HEK293 (cell line): ENCODE measurements at regions not wholly inside any gene's neighbourhood (a gene's known extent, or its start where the extent isn't known, plus 50 kb on each side); places are given as distances from the start of the nearest gene placed in this dataset.

Experiments
- CTCF ChIA-PET: fragments of 350-600 bp; formaldehyde crosslinking; extraction: SDS; loops from one replicate; lab custom pipeline; 2021; ENCODE audit warnings: antibody characterized with exemption; lab: Yijun Ruan, JAX
- POLR2A ChIA-PET: fragments of 300-600 bp; formaldehyde crosslinking; extraction: SDS; loops from one replicate; lab custom pipeline; 2020; ENCODE audit warnings: antibody characterized with exemption, inconsistent platforms; lab: Yijun Ruan, JAX
- H3K27ac ChIP-seq: fragments of 200-500 bp; sonication (Bioruptor generic); 2 replicates; pipeline ENCODE4 v1.5.1; 2014; ENCODE audit warnings: low read depth, low read length, control low read depth, inconsistent platforms; ENCODE audit errors: extremely low read depth
- H3K36me3 ChIP-seq, 2 experiments: fragments of 200-500 bp in 1 of 2; sonication (Bioruptor generic) in 1 of 2; 1 replicate in 1 of 2; 2 replicates in 1 of 2; pipeline ENCODE4 v1.5.1; 2014 to 2017; ENCODE audit warnings: inconsistent platforms in 2 of 2, low read length in 2 of 2; ENCODE audit not compliant: control insufficient read depth in 2 of 2, insufficient read depth in 1 of 2
- H3K4me1 ChIP-seq: fragments of 200-500 bp; sonication (Bioruptor generic); 2 replicates; pipeline ENCODE4 v1.5.1; 2014; ENCODE audit warnings: mild to moderate bottlenecking, low read length, inconsistent platforms; ENCODE audit not compliant: control insufficient read depth, insufficient read depth
- H3K4me3 ChIP-seq: 2 replicates; pipeline ENCODE4 v1.5.1; 2011; ENCODE audit warnings: low read depth, mild to moderate bottlenecking, control low read depth, low read length, moderate library complexity
- H3K9me3 ChIP-seq: fragments of 200-500 bp; sonication (Bioruptor generic); 2 replicates; pipeline ENCODE4 v1.5.1; 2014; ENCODE audit warnings: low read depth, low read length, inconsistent platforms; ENCODE audit not compliant: control insufficient read depth, insufficient read depth
- BCL11A ChIP-seq: fragments of 450-650 bp; formaldehyde crosslinking; IDR thresholded peaks from 2 replicates; pipeline ENCODE4 v1.5.1; 2016; ENCODE audit warnings: low read depth, missing biosample characterization, missing genetic modification characterization
- IKZF3 ChIP-seq: fragments of 450-650 bp; IDR thresholded peaks from 2 replicates; pipeline ENCODE4 v1.5.0; 2018; ENCODE audit warnings: missing biosample characterization, mild to moderate bottlenecking, missing genetic modification characterization, moderate library complexity
- ZNF221 ChIP-seq: fragments of 450-650 bp; formaldehyde crosslinking; IDR thresholded peaks from 2 replicates; pipeline ENCODE4 v1.5.1; 2017; ENCODE audit warnings: missing biosample characterization, missing genetic modification characterization, borderline replicate concordance
- ZNF391 ChIP-seq: fragments of 450-650 bp; formaldehyde crosslinking; IDR thresholded peaks from 2 replicates; pipeline ENCODE4 v1.5.1; 2016; ENCODE audit warnings: low read depth, missing biosample characterization, missing genetic modification characterization, borderline replicate concordance
- ZNF549 ChIP-seq: fragments of 450-650 bp; IDR thresholded peaks from 2 replicates; pipeline ENCODE4 v1.5.1; 2018; ENCODE audit warnings: missing biosample characterization, missing genetic modification characterization, mild to moderate bottlenecking, inconsistent platforms, moderate library complexity
- ZNF596 ChIP-seq: fragments of 450-650 bp; IDR thresholded peaks from 2 replicates; pipeline ENCODE4 v1.5.0; 2018; ENCODE audit warnings: missing biosample characterization, mild to moderate bottlenecking, missing genetic modification characterization, moderate library complexity
- ZNF623 ChIP-seq: fragments of 450-650 bp; formaldehyde crosslinking; IDR thresholded peaks from 2 replicates; pipeline ENCODE4 v1.5.1; 2016; ENCODE audit warnings: missing biosample characterization, missing genetic modification characterization
- TF ChIP-seq, protein P1 (sequence below): fragments of 450-650 bp; formaldehyde crosslinking; IDR thresholded peaks from 2 replicates; pipeline ENCODE4 v1.5.1; 2016; ENCODE audit warnings: missing biosample characterization, missing genetic modification characterization
- TF ChIP-seq, protein P2 (sequence below): fragments of 450-650 bp; formaldehyde crosslinking; IDR thresholded peaks from 2 replicates; pipeline ENCODE4 v1.5.1; 2017; ENCODE audit warnings: missing biosample characterization, missing genetic modification characterization
- TF ChIP-seq, protein P3 (sequence below): fragments of 450-650 bp; formaldehyde crosslinking; IDR thresholded peaks from 2 replicates; pipeline ENCODE4 v1.5.1; 2016; ENCODE audit warnings: missing biosample characterization, missing genetic modification characterization
- TF ChIP-seq, protein P4 (sequence below): fragments of 450-650 bp; formaldehyde crosslinking; IDR thresholded peaks from 2 replicates; pipeline ENCODE4 v1.5.1; 2016; ENCODE audit warnings: missing biosample characterization, missing genetic modification characterization

DNA sequence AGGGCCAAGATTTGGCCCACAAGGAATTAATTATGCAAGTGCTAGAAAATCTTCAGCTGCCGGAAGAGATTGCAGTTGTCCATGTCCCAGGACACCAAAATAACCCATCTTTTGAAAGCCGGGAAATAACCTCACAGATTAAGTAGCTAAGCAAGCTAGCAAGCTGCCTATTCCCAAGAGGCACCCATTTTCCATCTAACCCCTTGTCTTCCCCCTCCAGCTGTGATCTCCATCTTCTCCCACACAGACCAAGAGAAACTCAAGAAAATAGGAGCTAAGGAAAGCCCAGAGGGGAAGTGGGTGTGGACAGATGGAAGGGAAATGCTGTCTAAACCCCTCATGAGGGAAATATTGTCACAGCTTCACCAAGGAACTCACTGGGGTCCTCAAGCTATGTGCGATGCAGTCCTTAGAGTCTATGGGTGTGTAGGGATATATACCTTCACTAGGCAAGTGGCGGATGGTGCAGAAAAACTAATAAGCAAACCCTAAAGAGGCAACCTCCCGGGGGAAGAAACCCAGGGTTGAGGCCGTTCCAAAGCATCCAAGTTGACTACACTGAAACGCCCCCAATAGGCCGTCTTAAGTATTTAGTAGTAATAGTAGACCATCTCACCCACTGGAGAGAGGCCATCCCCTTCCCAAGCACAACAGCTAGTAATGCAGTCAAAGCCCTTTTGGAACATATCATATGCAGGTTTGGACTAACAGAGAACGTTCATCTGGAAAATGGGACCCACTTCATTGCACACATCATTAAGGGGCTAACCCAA, 64.3 kb upstream of the PRSS16 start (continued):
- TF ChIP-seq, protein P1, sequence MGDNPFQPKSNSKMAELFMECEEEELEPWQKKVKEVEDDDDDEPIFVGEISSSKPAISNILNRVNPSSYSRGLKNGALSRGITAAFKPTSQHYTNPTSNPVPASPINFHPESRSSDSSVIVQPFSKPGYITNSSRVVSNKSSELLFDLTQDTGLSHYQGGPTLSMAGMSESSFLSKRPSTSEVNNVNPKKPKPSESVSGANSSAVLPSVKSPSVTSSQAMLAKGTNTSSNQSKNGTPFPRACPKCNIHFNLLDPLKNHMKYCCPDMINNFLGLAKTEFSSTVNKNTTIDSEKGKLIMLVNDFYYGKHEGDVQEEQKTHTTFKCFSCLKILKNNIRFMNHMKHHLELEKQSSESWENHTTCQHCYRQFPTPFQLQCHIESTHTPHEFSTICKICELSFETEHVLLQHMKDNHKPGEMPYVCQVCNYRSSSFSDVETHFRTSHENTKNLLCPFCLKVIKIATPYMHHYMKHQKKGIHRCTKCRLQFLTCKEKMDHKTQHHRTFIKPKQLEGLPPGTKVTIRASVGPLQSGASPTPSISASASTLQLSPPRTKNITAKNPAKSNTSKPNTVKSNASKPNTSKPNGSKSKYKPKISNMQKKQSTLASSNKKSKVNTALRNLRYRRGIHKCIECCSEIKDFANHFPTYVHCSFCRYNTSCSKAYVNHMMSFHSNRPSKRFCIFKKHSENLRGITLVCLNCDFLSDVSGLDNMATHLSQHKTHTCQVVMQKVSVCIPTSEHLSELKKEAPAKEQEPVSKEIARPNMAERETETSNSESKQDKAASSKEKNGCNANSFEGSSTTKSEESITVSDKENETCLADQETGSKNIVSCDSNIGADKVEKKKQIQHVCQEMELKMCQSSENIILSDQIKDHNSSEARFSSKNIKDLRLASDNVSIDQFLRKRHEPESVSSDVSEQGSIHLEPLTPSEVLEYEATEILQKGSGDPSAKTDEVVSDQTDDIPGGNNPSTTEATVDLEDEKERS (tag by site-specific recombination) = no peak
- TF ChIP-seq IKZF3 (tag by site-specific recombination) (no peak), ZNF623 (tag by site-specific recombination) (no peak), BCL11A (tag by site-specific recombination) (no peak), ZNF549 (tag by site-specific recombination) (no peak), ZNF596 (no peak), ZNF391 (tag by site-specific recombination) (no peak)
- TF ChIP-seq, protein P2, sequence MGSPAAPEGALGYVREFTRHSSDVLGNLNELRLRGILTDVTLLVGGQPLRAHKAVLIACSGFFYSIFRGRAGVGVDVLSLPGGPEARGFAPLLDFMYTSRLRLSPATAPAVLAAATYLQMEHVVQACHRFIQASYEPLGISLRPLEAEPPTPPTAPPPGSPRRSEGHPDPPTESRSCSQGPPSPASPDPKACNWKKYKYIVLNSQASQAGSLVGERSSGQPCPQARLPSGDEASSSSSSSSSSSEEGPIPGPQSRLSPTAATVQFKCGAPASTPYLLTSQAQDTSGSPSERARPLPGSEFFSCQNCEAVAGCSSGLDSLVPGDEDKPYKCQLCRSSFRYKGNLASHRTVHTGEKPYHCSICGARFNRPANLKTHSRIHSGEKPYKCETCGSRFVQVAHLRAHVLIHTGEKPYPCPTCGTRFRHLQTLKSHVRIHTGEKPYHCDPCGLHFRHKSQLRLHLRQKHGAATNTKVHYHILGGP (tag by site-specific recombination) = no peak
- TF ChIP-seq, protein P3, sequence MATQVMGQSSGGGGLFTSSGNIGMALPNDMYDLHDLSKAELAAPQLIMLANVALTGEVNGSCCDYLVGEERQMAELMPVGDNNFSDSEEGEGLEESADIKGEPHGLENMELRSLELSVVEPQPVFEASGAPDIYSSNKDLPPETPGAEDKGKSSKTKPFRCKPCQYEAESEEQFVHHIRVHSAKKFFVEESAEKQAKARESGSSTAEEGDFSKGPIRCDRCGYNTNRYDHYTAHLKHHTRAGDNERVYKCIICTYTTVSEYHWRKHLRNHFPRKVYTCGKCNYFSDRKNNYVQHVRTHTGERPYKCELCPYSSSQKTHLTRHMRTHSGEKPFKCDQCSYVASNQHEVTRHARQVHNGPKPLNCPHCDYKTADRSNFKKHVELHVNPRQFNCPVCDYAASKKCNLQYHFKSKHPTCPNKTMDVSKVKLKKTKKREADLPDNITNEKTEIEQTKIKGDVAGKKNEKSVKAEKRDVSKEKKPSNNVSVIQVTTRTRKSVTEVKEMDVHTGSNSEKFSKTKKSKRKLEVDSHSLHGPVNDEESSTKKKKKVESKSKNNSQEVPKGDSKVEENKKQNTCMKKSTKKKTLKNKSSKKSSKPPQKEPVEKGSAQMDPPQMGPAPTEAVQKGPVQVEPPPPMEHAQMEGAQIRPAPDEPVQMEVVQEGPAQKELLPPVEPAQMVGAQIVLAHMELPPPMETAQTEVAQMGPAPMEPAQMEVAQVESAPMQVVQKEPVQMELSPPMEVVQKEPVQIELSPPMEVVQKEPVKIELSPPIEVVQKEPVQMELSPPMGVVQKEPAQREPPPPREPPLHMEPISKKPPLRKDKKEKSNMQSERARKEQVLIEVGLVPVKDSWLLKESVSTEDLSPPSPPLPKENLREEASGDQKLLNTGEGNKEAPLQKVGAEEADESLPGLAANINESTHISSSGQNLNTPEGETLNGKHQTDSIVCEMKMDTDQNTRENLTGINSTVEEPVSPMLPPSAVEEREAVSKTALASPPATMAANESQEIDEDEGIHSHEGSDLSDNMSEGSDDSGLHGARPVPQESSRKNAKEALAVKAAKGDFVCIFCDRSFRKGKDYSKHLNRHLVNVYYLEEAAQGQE (tag by site-specific recombination) = no peak

DNA sequence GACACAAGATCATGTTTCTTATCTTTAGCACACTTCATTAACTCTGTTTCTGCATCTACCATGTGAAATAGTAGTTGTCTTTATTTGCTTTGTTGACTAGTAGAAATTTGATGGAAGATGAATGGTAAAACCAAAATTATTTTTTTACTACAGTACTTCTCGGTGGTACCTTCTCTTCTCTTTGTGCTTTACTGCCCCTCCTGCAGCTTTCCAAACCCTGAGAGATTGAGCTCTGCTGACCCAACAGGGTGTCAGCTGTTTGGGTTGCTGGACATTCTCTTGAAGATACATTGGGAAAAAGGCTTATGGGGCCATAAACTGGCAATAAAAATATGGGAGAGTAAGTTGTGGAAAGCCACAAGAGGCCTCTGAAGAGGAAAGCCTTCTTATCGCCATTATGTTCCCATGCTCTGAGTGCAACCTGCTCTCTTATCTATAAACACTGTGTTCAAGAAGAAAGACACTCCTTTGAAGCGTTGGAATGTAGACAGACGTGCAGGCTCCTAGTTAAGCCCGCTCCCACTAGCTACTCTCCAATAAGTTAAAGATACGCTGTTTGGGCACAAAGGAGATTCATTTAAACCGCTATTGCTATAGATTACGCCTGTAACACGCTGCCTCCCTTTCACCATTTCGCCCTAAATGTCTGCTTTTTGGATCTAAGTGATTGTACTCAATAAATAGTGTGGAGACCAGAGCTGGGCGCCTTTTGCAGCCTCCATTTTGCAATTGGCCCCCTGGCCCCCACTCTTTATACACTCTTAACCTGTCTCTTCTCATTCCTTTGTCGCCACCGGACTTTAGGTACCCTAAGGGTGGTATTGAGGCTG, 60.1 kb upstream of the PRSS16 start:
- Histone ChIP-seq H3K9me3 (no peaks in the 10 kb centered on the region), H3K4me1 (no peaks in the 10 kb centered on the region), H3K36me3 (no peaks in the 10 kb centered on the region), H3K4me3 (peak overlapping the region; percentile 71), H3K27ac (no peak overlapping the region; the same call in 1 of the 2 replicates)
- TF ChIP-seq ZNF221 (tag by site-specific recombination) = no peak
- TF ChIP-seq, protein P4, sequence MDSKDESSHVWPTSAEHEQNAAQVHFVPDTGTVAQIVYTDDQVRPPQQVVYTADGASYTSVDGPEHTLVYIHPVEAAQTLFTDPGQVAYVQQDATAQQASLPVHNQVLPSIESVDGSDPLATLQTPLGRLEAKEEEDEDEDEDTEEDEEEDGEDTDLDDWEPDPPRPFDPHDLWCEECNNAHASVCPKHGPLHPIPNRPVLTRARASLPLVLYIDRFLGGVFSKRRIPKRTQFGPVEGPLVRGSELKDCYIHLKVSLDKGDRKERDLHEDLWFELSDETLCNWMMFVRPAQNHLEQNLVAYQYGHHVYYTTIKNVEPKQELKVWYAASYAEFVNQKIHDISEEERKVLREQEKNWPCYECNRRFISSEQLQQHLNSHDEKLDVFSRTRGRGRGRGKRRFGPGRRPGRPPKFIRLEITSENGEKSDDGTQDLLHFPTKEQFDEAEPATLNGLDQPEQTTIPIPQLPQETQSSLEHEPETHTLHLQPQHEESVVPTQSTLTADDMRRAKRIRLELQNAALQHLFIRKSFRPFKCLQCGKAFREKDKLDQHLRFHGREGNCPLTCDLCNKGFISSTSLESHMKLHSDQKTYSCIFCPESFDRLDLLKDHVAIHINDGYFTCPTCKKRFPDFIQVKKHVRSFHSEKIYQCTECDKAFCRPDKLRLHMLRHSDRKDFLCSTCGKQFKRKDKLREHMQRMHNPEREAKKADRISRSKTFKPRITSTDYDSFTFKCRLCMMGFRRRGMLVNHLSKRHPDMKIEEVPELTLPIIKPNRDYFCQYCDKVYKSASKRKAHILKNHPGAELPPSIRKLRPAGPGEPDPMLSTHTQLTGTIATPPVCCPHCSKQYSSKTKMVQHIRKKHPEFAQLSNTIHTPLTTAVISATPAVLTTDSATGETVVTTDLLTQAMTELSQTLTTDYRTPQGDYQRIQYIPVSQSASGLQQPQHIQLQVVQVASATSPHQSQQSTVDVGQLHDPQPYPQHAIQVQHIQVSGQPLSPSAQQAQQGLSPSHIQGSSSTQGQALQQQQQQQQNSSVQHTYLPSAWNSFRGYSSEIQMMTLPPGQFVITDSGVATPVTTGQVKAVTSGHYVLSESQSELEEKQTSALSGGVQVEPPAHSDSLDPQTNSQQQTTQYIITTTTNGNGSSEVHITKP (tag by site-specific recombination) = peak; percentile 47; the same call in 1 of the 2 replicates
- POLR2A ChIA-PET = interaction anchor here (0.6 to 2.0 kb wide), 4 partner anchors 10 to 125 kb away, joined by 3 to 11 read pairs (median 6); partner anchors contain the start of gene POM121L2
- CTCF ChIA-PET = interaction anchor here (0.6 to 1.9 kb wide), 18 partner anchors 10 to 1151 kb away, joined by 3 to 6 read pairs (median 4); no protein-coding TSS in a partner anchor
